HepG2 (cell line): ENCODE measurements at regions not wholly inside any gene's neighbourhood (a gene's known extent, or its start where the extent isn't known, plus 50 kb on each side); places are given as distances from the start of the nearest gene placed in this dataset.

Experiments
- ATAC-seq: fragments of 200-7000 bp; cut with Tn5 transposase; 3 replicates; pipeline ENCODE4 v1.9.1; 2020; ENCODE audit warnings: mild to moderate bottlenecking, moderate library complexity
- BruUV-seq: library from RNA; stranded (reverse); fragments of 400-500 nt; replicated peaks from 2 replicates; lab custom pipeline; 2021; lab: Mats Ljungman, UMichigan
- CTCF ChIA-PET: fragments of 300-600 bp; formaldehyde crosslinking; extraction: SDS; loops from one replicate; lab custom pipeline; 2021; ENCODE audit warnings: low total read pairs, inconsistent platforms, low intra/inter-chr PET ratio; lab: Yijun Ruan, JAX
- POLR2A ChIA-PET: fragments of 350-600 bp; sonication (Branson Sonifier 250); formaldehyde crosslinking; loops from one replicate; lab custom pipeline; 2020; ENCODE audit warnings: antibody characterized with exemption, inconsistent platforms; lab: Yijun Ruan, JAX
- DNase-seq: peaks from one replicate; pipeline ENCODE4 v3.0.0-alpha.2; 2015; ENCODE audit warnings: low spot score
- FAIRE-seq: peaks from 3 replicates; lab custom pipeline; 2011; peaks lifted over from hg19 to GRCh38; lab: Jason Lieb, UNC
- H2AFZ ChIP-seq: one replicate; pipeline ENCODE4 v1.6.1; 2011; ENCODE audit warnings: low read length, inconsistent platforms
- H3K27ac ChIP-seq: fragments of 300-600 bp; 3 replicates; pipeline ENCODE4 v1.8.0; 2011; ENCODE audit warnings: mixed run types, mild to moderate bottlenecking, mixed read lengths, low read length, inconsistent platforms; ENCODE audit not compliant: insufficient read depth; ENCODE audit errors: extremely low read length
- H3K27me3 ChIP-seq, 2 experiments: fragments of 200-600 bp in 1 of 2; 2 replicates in 1 of 2; 3 replicates in 1 of 2; pipeline versions ENCODE4 v1.6.0 to v1.8.0; 2011; ENCODE audit warnings: low read length in 2 of 2, mild to moderate bottlenecking in 2 of 2, moderate library complexity in 2 of 2, inconsistent platforms in 1 of 2; ENCODE audit not compliant: insufficient read depth in 2 of 2, control insufficient read depth in 1 of 2
- H3K36me3 ChIP-seq, 2 experiments: fragments of 200-600 bp in 1 of 2; replicated peaks in 1 of 2; 2 replicates in 1 of 2; 3 replicates in 1 of 2; pipeline versions ENCODE4 v1.5.1 to v1.8.0; 2011; ENCODE audit warnings: low read length in 2 of 2, inconsistent platforms in 1 of 2; ENCODE audit not compliant: insufficient read depth in 2 of 2, control insufficient read depth in 1 of 2
- H3K4me1 ChIP-seq: 2 replicates; pipeline ENCODE4 v1.5.1; 2012; ENCODE audit warnings: low read length, inconsistent platforms; ENCODE audit not compliant: insufficient read depth
- H3K4me2 ChIP-seq: 2 replicates; pipeline ENCODE4 v1.6.0; 2011; ENCODE audit warnings: low read depth, low read length, inconsistent platforms
- H3K4me3 ChIP-seq, 3 experiments: fragments of 200-600 bp in 1 of 3; sonication (generic), shearing (Covaris generic) in 1 of 3; replicated peaks in 1 of 3; 2 replicates each; pipeline ENCODE4 v1.5.1; 2011 to 2016; ENCODE audit warnings: low read length in 3 of 3, inconsistent platforms in 2 of 3, low read depth in 2 of 3, mild to moderate bottlenecking in 2 of 3, control low read depth in 1 of 3, mixed read lengths in 1 of 3; ENCODE audit not compliant: insufficient read depth in 1 of 3
- H3K79me2 ChIP-seq: one replicate; pipeline ENCODE4 v1.6.1; 2011; ENCODE audit warnings: low read length, inconsistent platforms; ENCODE audit not compliant: insufficient read depth
- H3K9ac ChIP-seq: 2 replicates; pipeline ENCODE4 v1.6.0; 2011; ENCODE audit warnings: mild to moderate bottlenecking, low read depth, low read length, inconsistent platforms; ENCODE audit not compliant: insufficient read depth
- H3K9me3 ChIP-seq: 2 replicates; pipeline ENCODE4 v1.5.1; 2012; ENCODE audit warnings: mild to moderate bottlenecking, low read length
- H4K20me1 ChIP-seq: 2 replicates; pipeline ENCODE4 v1.6.0; 2011; ENCODE audit warnings: inconsistent platforms, mild to moderate bottlenecking, low read length, moderate library complexity; ENCODE audit not compliant: insufficient read depth
- NONO ChIP-seq, 2 experiments: fragments of 450-650 bp in 1 of 2; sonication (generic) in 1 of 2; formaldehyde crosslinking in 1 of 2; IDR thresholded peaks in 1 of 2; conservative IDR thresholded peaks in 1 of 2; 2 replicates each; pipeline versions ENCODE4 v1.6.1 to v1.8.0; 2017 to 2022; ENCODE audit warnings: mild to moderate bottlenecking in 1 of 2, missing genetic modification reagents in 1 of 2, moderate library complexity in 1 of 2
- STAG1 ChIP-seq: sonication (generic); formaldehyde crosslinking; IDR thresholded peaks from 2 replicates; pipeline ENCODE4 v1.4.0; 2020; ENCODE audit warnings: missing genetic modification reagents
- WIZ ChIP-seq: sonication (generic); formaldehyde crosslinking; IDR thresholded peaks from 2 replicates; pipeline ENCODE4 v1.5.1; 2020; ENCODE audit warnings: mild to moderate bottlenecking, missing genetic modification reagents
- ZNF230 ChIP-seq: sonication (generic); formaldehyde crosslinking; IDR thresholded peaks from 2 replicates; pipeline ENCODE4 v1.4.0; 2020; ENCODE audit warnings: mild to moderate bottlenecking, missing genetic modification reagents
- ZNF441 ChIP-seq: sonication (generic); formaldehyde crosslinking; IDR thresholded peaks from 2 replicates; pipeline ENCODE4 v1.7.0; 2021; ENCODE audit warnings: missing genetic modification reagents, borderline replicate concordance
- ZNF557 ChIP-seq: sonication (generic); formaldehyde crosslinking; IDR thresholded peaks from 2 replicates; pipeline ENCODE4 v1.4.0; 2020; ENCODE audit warnings: missing genetic modification reagents
- ZNF605 ChIP-seq: sonication (generic); formaldehyde crosslinking; IDR thresholded peaks from 2 replicates; pipeline ENCODE4 v1.8.0; 2022; ENCODE audit warnings: mild to moderate bottlenecking, missing genetic modification reagents
- WGBS: methylation state at CpG from one replicate; pipeline ENCODE4 v1.1.6; 2017; ENCODE audit warnings: low lambda C conversion rate; 5-methylcytosine and 5-hydroxymethylcytosine counted together
- in situ Hi-C: cut with HindIII; loops from 2 replicates; pipeline ENCODE4 v1.10.0; 2017; ENCODE audit warnings: low pct_unique_long_range_greater_than_20kb; ENCODE audit not compliant: extremely low pct_ligation_motif_present
- intact Hi-C: fragments of 100-400 bp; cut with micrococcal nuclease; formaldehyde crosslinking; loops from one replicate; pipeline ENCODE4 v1.10.0; 2022; ENCODE audit not compliant: unreplicated experiment
- TF ChIP-seq, protein P1 (sequence below): sonication (generic); formaldehyde crosslinking; conservative IDR thresholded peaks from 2 replicates; pipeline ENCODE4 v1.4.0; 2020; ENCODE audit warnings: missing genetic modification reagents
- TF ChIP-seq, protein P2 (sequence below): sonication (generic); formaldehyde crosslinking; IDR thresholded peaks from 2 replicates; pipeline ENCODE4 v1.4.0; 2020; ENCODE audit warnings: mild to moderate bottlenecking, missing genetic modification reagents
- TF ChIP-seq, protein P3 (sequence below): sonication (generic); formaldehyde crosslinking; IDR thresholded peaks from 2 replicates; pipeline ENCODE4 v1.8.0; 2022; ENCODE audit warnings: missing genetic modification reagents, mild to moderate bottlenecking, moderate library complexity, borderline replicate concordance
- TF ChIP-seq, protein P4 (sequence below): IDR thresholded peaks from 2 replicates; pipeline ENCODE4 v1.6.1; 2016; ENCODE audit warnings: control low read depth
- TF ChIP-seq, protein P5 (sequence below): IDR thresholded peaks from 2 replicates; pipeline ENCODE4 v1.6.1; 2018; ENCODE audit warnings: missing genetic modification reagents, mild to moderate bottlenecking, missing compliant biosample characterization

DNA sequence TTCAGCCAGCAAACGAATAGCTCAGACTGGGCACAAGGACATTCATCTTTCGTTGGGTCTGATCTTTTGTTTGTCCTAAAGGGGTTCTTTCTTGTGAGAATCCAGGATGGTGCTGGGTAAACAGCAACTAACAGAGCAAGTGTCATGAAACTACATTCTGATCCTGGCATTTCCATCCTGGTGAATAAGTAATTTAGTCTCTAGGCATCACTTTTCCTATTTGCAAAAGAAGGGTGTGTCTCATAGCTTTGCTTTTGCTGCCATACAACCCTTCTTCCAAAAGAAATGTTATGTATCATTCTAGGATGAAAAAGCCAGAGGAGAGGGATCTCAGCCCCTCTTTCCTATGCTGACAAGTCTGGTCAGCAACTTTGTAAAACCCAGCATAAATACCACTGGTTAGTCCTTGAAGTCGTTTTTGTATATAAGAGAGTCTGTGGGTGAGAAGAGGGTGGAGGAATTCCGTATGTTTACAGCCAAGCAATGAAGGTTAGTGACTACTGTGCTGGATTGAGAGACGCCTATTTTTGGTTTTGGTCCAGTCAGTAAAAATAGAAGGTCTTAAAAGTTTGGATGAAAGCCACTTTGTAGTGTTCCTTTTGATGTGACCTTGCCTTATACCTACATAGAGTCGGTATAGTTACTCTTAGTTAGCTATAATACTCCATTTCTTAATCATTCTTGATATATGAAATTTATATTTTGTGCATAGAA lies 88.4 kb upstream of the SLC25A13 start:
- CTCF ChIA-PET, result no interaction called here
- no peak for DNase-seq
- Histone ChIP-seq H3K27me3 (no peaks in the 10 kb centered on the region), H3K9ac (no peak overlapping the region), H3K4me3 (no peak overlapping the region)
- TF ChIP-seq, protein P1, sequence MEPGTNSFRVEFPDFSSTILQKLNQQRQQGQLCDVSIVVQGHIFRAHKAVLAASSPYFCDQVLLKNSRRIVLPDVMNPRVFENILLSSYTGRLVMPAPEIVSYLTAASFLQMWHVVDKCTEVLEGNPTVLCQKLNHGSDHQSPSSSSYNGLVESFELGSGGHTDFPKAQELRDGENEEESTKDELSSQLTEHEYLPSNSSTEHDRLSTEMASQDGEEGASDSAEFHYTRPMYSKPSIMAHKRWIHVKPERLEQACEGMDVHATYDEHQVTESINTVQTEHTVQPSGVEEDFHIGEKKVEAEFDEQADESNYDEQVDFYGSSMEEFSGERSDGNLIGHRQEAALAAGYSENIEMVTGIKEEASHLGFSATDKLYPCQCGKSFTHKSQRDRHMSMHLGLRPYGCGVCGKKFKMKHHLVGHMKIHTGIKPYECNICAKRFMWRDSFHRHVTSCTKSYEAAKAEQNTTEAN (CRISPR knock-in tag), result no peak
- TF ChIP-seq ZNF441 (CRISPR knock-in tag), result no peak
- no peak for TF ChIP-seq STAG1 (CRISPR knock-in tag)
- TF ChIP-seq, protein P2, sequence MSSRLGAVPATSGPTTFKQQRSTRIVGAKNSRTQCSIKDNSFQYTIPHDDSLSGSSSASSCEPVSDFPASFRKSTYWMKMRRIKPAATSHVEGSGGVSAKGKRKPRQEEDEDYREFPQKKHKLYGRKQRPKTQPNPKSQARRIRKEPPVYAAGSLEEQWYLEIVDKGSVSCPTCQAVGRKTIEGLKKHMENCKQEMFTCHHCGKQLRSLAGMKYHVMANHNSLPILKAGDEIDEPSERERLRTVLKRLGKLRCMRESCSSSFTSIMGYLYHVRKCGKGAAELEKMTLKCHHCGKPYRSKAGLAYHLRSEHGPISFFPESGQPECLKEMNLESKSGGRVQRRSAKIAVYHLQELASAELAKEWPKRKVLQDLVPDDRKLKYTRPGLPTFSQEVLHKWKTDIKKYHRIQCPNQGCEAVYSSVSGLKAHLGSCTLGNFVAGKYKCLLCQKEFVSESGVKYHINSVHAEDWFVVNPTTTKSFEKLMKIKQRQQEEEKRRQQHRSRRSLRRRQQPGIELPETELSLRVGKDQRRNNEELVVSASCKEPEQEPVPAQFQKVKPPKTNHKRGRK (CRISPR knock-in tag), result no peak
- TF ChIP-seq ZNF557 (CRISPR knock-in tag), result no peak
- TF ChIP-seq, protein P3, sequence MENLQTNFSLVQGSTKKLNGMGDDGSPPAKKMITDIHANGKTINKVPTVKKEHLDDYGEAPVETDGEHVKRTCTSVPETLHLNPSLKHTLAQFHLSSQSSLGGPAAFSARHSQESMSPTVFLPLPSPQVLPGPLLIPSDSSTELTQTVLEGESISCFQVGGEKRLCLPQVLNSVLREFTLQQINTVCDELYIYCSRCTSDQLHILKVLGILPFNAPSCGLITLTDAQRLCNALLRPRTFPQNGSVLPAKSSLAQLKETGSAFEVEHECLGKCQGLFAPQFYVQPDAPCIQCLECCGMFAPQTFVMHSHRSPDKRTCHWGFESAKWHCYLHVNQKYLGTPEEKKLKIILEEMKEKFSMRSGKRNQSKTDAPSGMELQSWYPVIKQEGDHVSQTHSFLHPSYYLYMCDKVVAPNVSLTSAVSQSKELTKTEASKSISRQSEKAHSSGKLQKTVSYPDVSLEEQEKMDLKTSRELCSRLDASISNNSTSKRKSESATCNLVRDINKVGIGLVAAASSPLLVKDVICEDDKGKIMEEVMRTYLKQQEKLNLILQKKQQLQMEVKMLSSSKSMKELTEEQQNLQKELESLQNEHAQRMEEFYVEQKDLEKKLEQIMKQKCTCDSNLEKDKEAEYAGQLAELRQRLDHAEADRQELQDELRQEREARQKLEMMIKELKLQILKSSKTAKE (CRISPR knock-in tag), result no peak
- no peak for TF ChIP-seq NONO (IDR thresholded peaks at IDR 0.05)
- TF ChIP-seq NONO (CRISPR knock-in tag; conservative IDR thresholded peaks at IDR 0.05), result no peak
- TF ChIP-seq ZNF605 (CRISPR knock-in tag), result no peak
- TF ChIP-seq ZNF230 (CRISPR knock-in tag), result no peak
- no peak for TF ChIP-seq WIZ
- TF ChIP-seq, protein P4, sequence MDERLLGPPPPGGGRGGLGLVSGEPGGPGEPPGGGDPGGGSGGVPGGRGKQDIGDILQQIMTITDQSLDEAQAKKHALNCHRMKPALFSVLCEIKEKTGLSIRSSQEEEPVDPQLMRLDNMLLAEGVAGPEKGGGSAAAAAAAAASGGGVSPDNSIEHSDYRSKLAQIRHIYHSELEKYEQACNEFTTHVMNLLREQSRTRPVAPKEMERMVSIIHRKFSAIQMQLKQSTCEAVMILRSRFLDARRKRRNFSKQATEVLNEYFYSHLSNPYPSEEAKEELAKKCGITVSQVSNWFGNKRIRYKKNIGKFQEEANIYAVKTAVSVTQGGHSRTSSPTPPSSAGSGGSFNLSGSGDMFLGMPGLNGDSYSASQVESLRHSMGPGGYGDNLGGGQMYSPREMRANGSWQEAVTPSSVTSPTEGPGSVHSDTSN (CRISPR knock-in tag), result no peak
- TF ChIP-seq, protein P5, sequence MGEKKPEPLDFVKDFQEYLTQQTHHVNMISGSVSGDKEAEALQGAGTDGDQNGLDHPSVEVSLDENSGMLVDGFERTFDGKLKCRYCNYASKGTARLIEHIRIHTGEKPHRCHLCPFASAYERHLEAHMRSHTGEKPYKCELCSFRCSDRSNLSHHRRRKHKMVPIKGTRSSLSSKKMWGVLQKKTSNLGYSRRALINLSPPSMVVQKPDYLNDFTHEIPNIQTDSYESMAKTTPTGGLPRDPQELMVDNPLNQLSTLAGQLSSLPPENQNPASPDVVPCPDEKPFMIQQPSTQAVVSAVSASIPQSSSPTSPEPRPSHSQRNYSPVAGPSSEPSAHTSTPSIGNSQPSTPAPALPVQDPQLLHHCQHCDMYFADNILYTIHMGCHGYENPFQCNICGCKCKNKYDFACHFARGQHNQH, result no peak
- TF ChIP-seq, all 625 proteins: peak for 0
- Histone ChIP-seq H2AFZ (no peak overlapping the region), H3K4me1 (peaks cover 24% of the 10 kb centered on the region), H3K79me2 (no peaks in the 10 kb centered on the region), H3K36me3 (no peaks in the 10 kb centered on the region), H4K20me1 (no peaks in the 10 kb centered on the region), H3K9me3 (no peaks in the 10 kb centered on the region), H3K27ac (no peak overlapping the region), H3K4me2 (no peak overlapping the region)
- intact Hi-C loops (loop anchor here (10.0 kb wide), 2 partner anchors 175 to 495 kb away; no protein-coding TSS in a partner anchor), in situ Hi-C loops (loop anchor here (10.0 kb wide), 1 partner anchor 615 kb away; the partner anchor contains the start of gene DLX5)
- 39% methylated on average over 6 of the region's 6 CpGs for WGBS
- POLR2A ChIA-PET, result no interaction called here
- no TSS peak for BruUV-seq
- ATAC-seq (no peak), FAIRE-seq (no peak)
